Loucy (cell line): ENCODE measurements at regions not wholly inside any gene's neighbourhood (a gene's known extent, or its start where the extent isn't known, plus 50 kb on each side); places are given as distances from the start of the nearest gene placed in this dataset.

Source experiments
- EZH2phosphoT487 ChIP-seq: fragments of 200-600 bp; IDR thresholded peaks from 2 replicates; pipeline ENCODE4 v1.6.1; 2018; ENCODE audit warnings: antibody characterized with exemption, mild to moderate bottlenecking, moderate library complexity, borderline replicate concordance
- TF ChIP-seq, protein P1 (sequence below): fragments of 200-600 bp; sonication (generic); conservative IDR thresholded peaks from 2 replicates; pipeline ENCODE4 v1.5.1; 2014; ENCODE audit warnings: mild to moderate bottlenecking, antibody characterized with exemption, low read length

DNA sequence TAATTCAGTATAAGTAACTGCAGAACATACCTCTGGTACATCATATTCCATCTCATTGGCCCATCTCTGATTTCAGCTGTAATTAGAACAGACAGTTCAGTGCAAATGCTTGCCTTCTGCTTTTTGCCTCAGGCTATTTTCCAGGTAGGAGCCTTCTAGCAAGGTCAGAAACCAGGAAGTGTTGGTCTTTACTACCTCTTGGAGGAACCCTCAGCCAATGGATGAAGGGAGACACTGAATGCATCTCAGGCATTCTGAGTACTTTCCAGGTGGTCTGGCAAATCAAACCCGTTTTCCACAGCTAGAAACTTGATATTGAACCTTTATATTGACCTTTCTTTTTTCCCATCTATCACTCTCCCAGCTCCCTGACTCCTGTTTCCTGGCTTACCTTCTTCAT is 348.5 kb upstream of the SOX2 start:
- TF ChIP-seq, protein P1, sequence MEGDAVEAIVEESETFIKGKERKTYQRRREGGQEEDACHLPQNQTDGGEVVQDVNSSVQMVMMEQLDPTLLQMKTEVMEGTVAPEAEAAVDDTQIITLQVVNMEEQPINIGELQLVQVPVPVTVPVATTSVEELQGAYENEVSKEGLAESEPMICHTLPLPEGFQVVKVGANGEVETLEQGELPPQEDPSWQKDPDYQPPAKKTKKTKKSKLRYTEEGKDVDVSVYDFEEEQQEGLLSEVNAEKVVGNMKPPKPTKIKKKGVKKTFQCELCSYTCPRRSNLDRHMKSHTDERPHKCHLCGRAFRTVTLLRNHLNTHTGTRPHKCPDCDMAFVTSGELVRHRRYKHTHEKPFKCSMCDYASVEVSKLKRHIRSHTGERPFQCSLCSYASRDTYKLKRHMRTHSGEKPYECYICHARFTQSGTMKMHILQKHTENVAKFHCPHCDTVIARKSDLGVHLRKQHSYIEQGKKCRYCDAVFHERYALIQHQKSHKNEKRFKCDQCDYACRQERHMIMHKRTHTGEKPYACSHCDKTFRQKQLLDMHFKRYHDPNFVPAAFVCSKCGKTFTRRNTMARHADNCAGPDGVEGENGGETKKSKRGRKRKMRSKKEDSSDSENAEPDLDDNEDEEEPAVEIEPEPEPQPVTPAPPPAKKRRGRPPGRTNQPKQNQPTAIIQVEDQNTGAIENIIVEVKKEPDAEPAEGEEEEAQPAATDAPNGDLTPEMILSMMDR: no peak
- no peak for TF ChIP-seq EZH2phosphoT487
